Activated naive CD8-positive, alpha-beta T cell treated with anti-CD3 and anti-CD28 coated beads, Interleukin-2, amount 50 U/mL, for 24 hours (primary cell): ENCODE measurements at regions not wholly inside any gene's neighbourhood (a gene's known extent, or its start where the extent isn't known, plus 50 kb on each side); places are given as distances from the start of the nearest gene placed in this dataset.

Experiments used
- ATAC-seq: fragments of 150-1000 bp; cut with Tn5 transposase; one replicate; pipeline ENCODE4 v1.10.0; 2021
- DNase-seq: peaks from one replicate; pipeline ENCODE4 v3.0.0; 2021
- H3K27ac Mint-ChIP-seq: one replicate; pipeline ENCODE4 v1.8.0; 2021; ENCODE audit warnings: mild to moderate bottlenecking, mixed read lengths
- H3K27me3 Mint-ChIP-seq: one replicate; pipeline ENCODE4 v1.8.0; 2021; ENCODE audit warnings: mixed read lengths
- H3K36me3 Mint-ChIP-seq: one replicate; pipeline ENCODE4 v1.8.0; 2021; ENCODE audit warnings: low read depth, mixed read lengths
- H3K4me1 Mint-ChIP-seq: one replicate; pipeline ENCODE4 v1.8.0; 2021; ENCODE audit warnings: mixed read lengths
- H3K4me3 Mint-ChIP-seq: one replicate; pipeline ENCODE4 v1.8.0; 2021; ENCODE audit warnings: mild to moderate bottlenecking, moderate library complexity, mixed read lengths
- H3K9me3 Mint-ChIP-seq: one replicate; pipeline ENCODE4 v1.8.0; 2021; ENCODE audit warnings: mixed read lengths

GRCh38 chr3:170768334-170768801 is 101.6 kb downstream of the RPL22L1 start:
- H3K4me3 Mint-ChIP-seq: no peak overlapping the region
- peaks cover 3% of the 10 kb centered on the region for H3K27me3 Mint-ChIP-seq
- ATAC-seq (peak; percentile 46), DNase-seq (no peak)
- H3K36me3 Mint-ChIP-seq: no peaks in the 10 kb centered on the region
- no peaks in the 10 kb centered on the region for H3K4me1 Mint-ChIP-seq
- no peaks in the 10 kb centered on the region for H3K9me3 Mint-ChIP-seq
- no peak overlapping the region for H3K27ac Mint-ChIP-seq

DNA sequence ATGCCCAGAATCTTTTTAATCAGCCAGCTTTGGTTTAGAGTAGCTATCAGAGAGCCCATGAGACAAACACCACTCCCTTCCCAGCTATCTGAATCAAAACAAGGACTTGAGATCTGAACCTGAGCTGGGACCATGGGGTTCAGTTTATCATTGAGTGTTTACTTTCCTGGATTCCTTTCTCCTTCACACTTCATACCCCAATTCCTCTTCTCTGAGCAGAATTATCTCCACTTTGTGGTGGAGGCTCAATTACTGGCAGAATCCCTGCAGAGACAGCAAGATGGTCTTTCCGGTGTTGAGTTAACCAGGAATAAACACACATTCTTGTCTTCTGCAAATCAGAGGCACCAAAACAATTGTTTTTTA is 102.4 kb downstream of the RPL22L1 start:
- Mint-ChIP-seq H3K36me3 (no peaks in the 10 kb centered on the region), H3K27me3 (peaks cover 3% of the 10 kb centered on the region), H3K27ac (no peak overlapping the region), H3K9me3 (no peaks in the 10 kb centered on the region), H3K4me3 (no peak overlapping the region), H3K4me1 (no peaks in the 10 kb centered on the region)
- DNase-seq (no peak), ATAC-seq (no peak)

- Mint-ChIP-seq H3K27ac (no peak overlapping the region), H3K4me3 (no peak overlapping the region), H3K4me1 (no peaks in the 10 kb centered on the region), H3K36me3 (no peaks in the 10 kb centered on the region), H3K9me3 (no peaks in the 10 kb centered on the region), H3K27me3 (peaks cover 3% of the 10 kb centered on the region)
- no peak for DNase-seq
- no peak for ATAC-seq
Measured at GRCh38 chr3:170766823-170767575, 103.0 kb downstream of the RPL22L1 start.

DNA sequence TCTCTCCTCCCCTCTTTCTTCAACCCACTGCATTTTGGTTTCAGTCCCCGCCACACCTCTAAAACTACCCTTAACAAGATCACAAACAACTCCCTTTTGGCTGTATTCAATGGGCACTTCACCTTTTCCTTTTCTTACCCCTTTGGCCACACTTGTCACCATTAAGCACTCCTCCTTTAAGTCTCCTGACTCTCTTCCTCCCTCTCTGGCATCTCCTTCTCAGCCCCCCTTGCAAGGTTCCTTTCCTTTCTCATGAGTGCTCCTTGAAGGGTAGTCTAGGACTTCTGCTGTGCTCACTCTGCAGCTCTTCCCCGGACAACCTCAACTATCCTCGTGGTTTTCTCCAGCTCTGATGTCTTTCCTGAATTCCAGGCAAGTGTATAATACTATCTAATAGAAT is 103.7 kb downstream of the RPL22L1 start:
- peaks cover 3% of the 10 kb centered on the region for H3K27me3 Mint-ChIP-seq
- no peak overlapping the region for H3K27ac Mint-ChIP-seq
- H3K4me1 Mint-ChIP-seq: no peaks in the 10 kb centered on the region
- ATAC-seq (no peak), DNase-seq (no peak)
- no peaks in the 10 kb centered on the region for H3K9me3 Mint-ChIP-seq
- no peaks in the 10 kb centered on the region for H3K36me3 Mint-ChIP-seq
- H3K4me3 Mint-ChIP-seq: no peak overlapping the region

DNA sequence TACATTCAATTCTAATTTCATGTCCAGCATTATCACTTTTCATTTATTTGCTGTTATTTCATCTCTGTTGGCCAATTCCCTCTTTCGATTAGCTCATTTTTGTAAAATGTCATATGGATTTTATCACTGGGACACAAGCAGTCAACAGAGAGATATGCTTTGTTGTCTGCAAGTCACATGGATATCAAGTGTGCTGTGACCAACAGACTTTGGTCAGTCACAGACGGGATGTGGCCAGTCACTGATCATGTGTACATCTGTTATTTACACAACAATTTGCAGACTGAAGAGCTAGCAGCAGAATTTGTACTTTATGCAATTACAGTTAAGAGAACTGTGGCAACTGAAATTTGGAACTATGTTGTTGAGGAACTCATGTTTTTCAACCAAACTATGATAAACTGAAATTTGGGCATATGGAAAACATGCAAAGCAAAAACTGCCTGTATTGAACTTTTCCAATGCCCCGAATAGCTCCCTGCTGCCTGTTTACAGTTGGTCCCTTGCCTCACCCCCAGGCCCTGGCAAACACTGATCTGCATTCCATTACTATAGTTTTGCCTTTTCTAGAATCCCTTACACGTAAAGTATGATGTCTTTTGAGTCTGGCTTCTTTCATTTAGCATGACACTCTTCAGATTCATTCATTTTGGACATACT is 104.4 kb downstream of the RPL22L1 start:
- Mint-ChIP-seq H3K9me3 (no peaks in the 10 kb centered on the region), H3K27ac (no peak overlapping the region), H3K27me3 (peaks cover under 1% of the 10 kb centered on the region), H3K4me3 (no peak overlapping the region), H3K4me1 (no peaks in the 10 kb centered on the region), H3K36me3 (no peaks in the 10 kb centered on the region)
- ATAC-seq (no peak), DNase-seq (no peak)

- H3K36me3 Mint-ChIP-seq: no peaks in the 10 kb centered on the region
- no peaks in the 10 kb centered on the region for H3K9me3 Mint-ChIP-seq
- no peak overlapping the region for H3K4me3 Mint-ChIP-seq
- no peak for ATAC-seq
- H3K27ac Mint-ChIP-seq: no peak overlapping the region
- DNase-seq: no peak
- H3K4me1 Mint-ChIP-seq: no peaks in the 10 kb centered on the region
- H3K27me3 Mint-ChIP-seq: no peaks in the 10 kb centered on the region
Measured at GRCh38 chr3:170764017-170764416, 106.0 kb downstream of the RPL22L1 start.

- H3K27ac Mint-ChIP-seq: no peak overlapping the region
- H3K36me3 Mint-ChIP-seq: no peaks in the 10 kb centered on the region
- H3K27me3 Mint-ChIP-seq: peaks cover under 1% of the 10 kb centered on the region
- H3K9me3 Mint-ChIP-seq: no peaks in the 10 kb centered on the region
- DNase-seq (no peak), ATAC-seq (no peak)
- H3K4me3 Mint-ChIP-seq: no peak overlapping the region
- H3K4me1 Mint-ChIP-seq: no peaks in the 10 kb centered on the region
Measured at GRCh38 chr3:170762064-170762463, 107.9 kb downstream of the RPL22L1 start.

GRCh38 chr3:170761103-170761502 is 108.9 kb downstream of the RPL22L1 start:
- H3K36me3 Mint-ChIP-seq: no peaks in the 10 kb centered on the region

GRCh38 chr3:170760174-170760526 is 109.8 kb downstream of the RPL22L1 start:
- DNase-seq: no peak

More at GRCh38 chr3:170761103-170761502, 108.9 kb downstream of the RPL22L1 start:
- H3K27ac Mint-ChIP-seq: no peak overlapping the region
- H3K4me1 Mint-ChIP-seq: no peaks in the 10 kb centered on the region
- no peak overlapping the region for H3K4me3 Mint-ChIP-seq
- H3K27me3 Mint-ChIP-seq: peaks cover 2% of the 10 kb centered on the region
- H3K9me3 Mint-ChIP-seq: no peaks in the 10 kb centered on the region
- DNase-seq: no peak
- ATAC-seq: no peak

DNA sequence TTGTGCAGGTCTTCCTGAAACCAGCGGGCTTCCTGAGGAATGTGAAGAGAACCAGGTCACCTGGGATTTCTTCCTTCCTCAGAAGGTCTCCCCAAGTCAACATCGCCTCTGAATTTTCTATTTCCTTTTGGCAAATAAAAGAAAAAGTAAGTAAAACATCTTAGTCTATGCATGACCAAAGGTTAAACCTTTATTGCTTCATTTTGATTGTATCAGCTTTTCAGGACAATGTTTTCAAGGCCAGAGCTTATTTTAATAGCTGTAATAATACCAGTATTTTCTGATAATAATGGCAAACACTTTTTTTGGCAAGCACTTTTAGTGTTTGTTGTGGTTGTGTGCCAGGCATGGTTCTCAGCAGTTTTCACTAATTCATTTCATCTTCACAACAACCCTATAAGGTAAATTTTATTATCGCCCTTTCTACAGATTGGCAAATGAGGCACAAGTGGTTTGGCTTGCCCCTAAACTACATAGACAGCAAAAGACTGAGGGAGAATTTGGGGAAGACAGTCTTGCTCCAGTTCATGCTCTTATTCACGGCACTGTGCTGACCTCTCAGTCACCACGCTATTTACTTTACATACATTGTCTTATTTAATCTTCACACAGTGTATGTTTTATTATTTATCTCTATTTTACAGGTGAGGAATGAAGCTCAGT is 110.4 kb downstream of the RPL22L1 start:
- no peak overlapping the region for H3K4me3 Mint-ChIP-seq
- peaks cover 5% of the 10 kb centered on the region for H3K27me3 Mint-ChIP-seq
- no peaks in the 10 kb centered on the region for H3K4me1 Mint-ChIP-seq
- H3K36me3 Mint-ChIP-seq: no peaks in the 10 kb centered on the region
- H3K27ac Mint-ChIP-seq: no peak overlapping the region
- no peaks in the 10 kb centered on the region for H3K9me3 Mint-ChIP-seq
- ATAC-seq (no peak), DNase-seq (no peak)

More at GRCh38 chr3:170760174-170760526, 109.8 kb downstream of the RPL22L1 start:
- no peak overlapping the region for H3K4me3 Mint-ChIP-seq
- peaks cover 5% of the 10 kb centered on the region for H3K27me3 Mint-ChIP-seq
- no peak for ATAC-seq
- H3K4me1 Mint-ChIP-seq: no peaks in the 10 kb centered on the region
- no peaks in the 10 kb centered on the region for H3K9me3 Mint-ChIP-seq
- no peak overlapping the region for H3K27ac Mint-ChIP-seq
- no peaks in the 10 kb centered on the region for H3K36me3 Mint-ChIP-seq

- DNase-seq (no peak), ATAC-seq (no peak)
- H3K27ac Mint-ChIP-seq: no peak overlapping the region
- no peak overlapping the region for H3K4me3 Mint-ChIP-seq
- H3K27me3 Mint-ChIP-seq: peaks cover 12% of the 10 kb centered on the region
- H3K36me3 Mint-ChIP-seq: no peaks in the 10 kb centered on the region
- no peaks in the 10 kb centered on the region for H3K4me1 Mint-ChIP-seq
- H3K9me3 Mint-ChIP-seq: no peaks in the 10 kb centered on the region
Measured at GRCh38 chr3:170757038-170757437, 113.0 kb downstream of the RPL22L1 start.

DNA sequence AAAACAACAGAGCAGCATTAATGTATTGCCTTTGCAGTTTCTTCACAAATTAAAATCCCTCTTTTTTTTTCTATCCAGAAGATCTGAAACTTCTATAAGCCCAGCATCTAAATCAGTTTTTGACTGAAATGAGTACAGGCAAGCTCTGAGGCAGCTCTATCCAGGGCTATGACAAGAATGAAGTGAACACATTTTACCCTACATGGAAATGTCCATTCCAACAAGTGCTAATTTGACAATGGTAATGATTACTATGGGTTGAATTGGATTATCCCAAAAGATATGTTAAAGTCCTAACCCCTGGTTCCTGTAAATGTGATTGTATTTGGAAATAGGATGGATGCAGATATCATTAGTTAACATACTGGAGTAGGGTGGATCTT is 115.7 kb downstream of the RPL22L1 start:
- DNase-seq (no peak), ATAC-seq (no peak)
- H3K9me3 Mint-ChIP-seq: no peaks in the 10 kb centered on the region
- H3K36me3 Mint-ChIP-seq: no peaks in the 10 kb centered on the region
- peaks cover 25% of the 10 kb centered on the region for H3K27me3 Mint-ChIP-seq
- H3K4me1 Mint-ChIP-seq: no peaks in the 10 kb centered on the region
- H3K4me3 Mint-ChIP-seq: no peak overlapping the region
- no peak overlapping the region for H3K27ac Mint-ChIP-seq

DNA sequence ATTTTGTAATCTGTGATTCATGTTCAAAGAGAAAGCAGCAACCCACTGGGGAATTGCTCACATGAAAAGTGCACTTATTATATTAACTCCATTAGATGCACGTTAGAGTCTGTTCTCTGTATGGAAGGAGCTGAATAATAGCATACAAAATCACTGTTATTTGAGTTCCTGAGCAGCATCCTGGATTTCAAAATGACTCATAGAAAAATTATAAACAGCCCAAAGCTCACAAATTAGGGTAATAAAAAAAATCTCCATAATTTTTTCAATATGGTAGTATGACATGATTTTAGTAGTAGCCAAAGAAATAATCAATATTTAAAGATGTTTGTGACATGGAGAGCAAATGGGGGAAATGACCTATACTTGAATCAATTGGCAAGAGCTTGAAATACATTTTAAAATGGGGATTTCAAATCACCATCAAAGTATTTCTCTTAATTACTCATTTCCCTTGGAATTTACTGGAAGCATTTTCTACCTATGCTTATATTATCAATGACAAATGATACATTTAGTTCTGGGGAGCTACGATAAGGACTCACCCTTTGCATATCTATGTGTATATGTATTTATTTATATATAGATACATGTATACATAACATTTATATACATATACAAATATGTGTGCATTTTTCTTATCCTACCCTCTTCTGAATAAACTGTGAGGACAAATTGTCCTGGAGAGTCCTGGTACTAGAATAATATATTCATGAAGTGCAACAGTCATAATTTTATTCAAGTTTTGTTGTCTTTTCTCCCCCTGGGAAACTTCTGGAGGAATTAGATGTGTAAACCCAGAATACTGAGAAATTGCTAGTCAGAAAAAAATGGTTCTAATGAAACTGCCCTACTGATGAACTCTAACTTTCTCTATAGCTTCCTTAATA is 116.3 kb downstream of the RPL22L1 start:
- Mint-ChIP-seq H3K9me3 (no peaks in the 10 kb centered on the region), H3K4me1 (no peaks in the 10 kb centered on the region), H3K27me3 (peaks cover 30% of the 10 kb centered on the region), H3K4me3 (no peak overlapping the region), H3K27ac (no peak overlapping the region), H3K36me3 (no peaks in the 10 kb centered on the region)
- DNase-seq (no peak), ATAC-seq (no peak)

DNA sequence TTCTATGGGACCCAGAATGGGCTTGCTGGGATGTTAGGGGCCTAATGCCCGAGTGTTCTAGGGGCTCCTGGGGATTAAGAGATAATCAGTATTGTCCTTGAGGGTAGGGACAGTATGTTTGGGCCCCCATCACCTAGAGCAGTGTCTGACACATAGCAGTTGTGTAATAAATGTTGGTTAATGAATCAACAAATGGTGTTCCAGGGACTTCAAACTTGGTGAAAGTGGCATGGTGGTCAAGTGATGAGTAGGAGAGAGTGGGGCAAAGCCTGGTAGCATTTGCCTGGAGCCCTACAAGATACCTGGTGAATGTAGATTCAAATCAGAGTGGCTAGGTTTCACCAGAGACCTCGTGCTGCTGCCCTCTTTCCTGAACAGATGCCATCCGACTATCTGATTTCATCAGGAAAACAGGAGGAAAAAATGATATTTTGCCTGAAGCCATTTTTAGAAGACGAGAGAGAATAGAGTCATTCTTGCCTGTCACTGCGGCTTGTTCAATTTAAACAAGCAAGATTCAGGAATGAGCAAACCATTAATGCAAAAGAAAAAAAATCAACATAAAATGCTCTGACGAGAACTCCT is 117.3 kb downstream of the RPL22L1 start:
- H3K4me1 Mint-ChIP-seq: no peaks in the 10 kb centered on the region

More for the DNA sequence above, 117.3 kb downstream of the RPL22L1 start:
- H3K9me3 Mint-ChIP-seq: no peaks in the 10 kb centered on the region
- H3K4me3 Mint-ChIP-seq: no peak overlapping the region
- H3K36me3 Mint-ChIP-seq: no peaks in the 10 kb centered on the region
- H3K27me3 Mint-ChIP-seq: peaks cover 32% of the 10 kb centered on the region
- DNase-seq (no peak), ATAC-seq (no peak)
- H3K27ac Mint-ChIP-seq: no peak overlapping the region
